ENCODE measurements at regions not wholly inside any gene's neighbourhood (a gene's known extent, or its start where the extent isn't known, plus 50 kb on each side); places are given as distances from the start of the nearest gene placed in this dataset.

GRCh38 chr3:144301863-144302262, 330.2 kb downstream of the DIPK2A start:
- intact Hi-C loops (cut with DNase I; ENCODE audit: low total_unique reads), result no loop called here
- DNase-seq (ENCODE audit: low spot score in 2 of 2), result no peak
- 81 to 90% methylated on average over 1 of the region's 1 CpG for WGBS, 2 donors
- H3K4me3 ChIP-seq (ENCODE audit: low read depth, poor library complexity, severe bottlenecking), result no peak overlapping the region
- TF ChIP-seq CTCF (IDR thresholded peaks at IDR 0.05) (no peak), POLR2A (IDR thresholded peaks at IDR 0.05) (no peak)

- TF ChIP-seq POLR2A (IDR thresholded peaks at IDR 0.05), result no peak
- TF ChIP-seq CTCF (IDR thresholded peaks at IDR 0.05), result no peak
- no peak overlapping the region for H3K4me3 ChIP-seq (ENCODE audit: low read depth, poor library complexity, severe bottlenecking)
- DNase-seq (ENCODE audit: low spot score in 2 of 2), result no peak
- WGBS, 2 donors, result 71 to 72% methylated on average over 3 of the region's 3 CpGs
- intact Hi-C loops (cut with DNase I; ENCODE audit: low total_unique reads), result no loop called here
Observed at GRCh38 chr3:144307951-144308350, 336.3 kb downstream of the DIPK2A start.

GRCh38 chr3:144308396-144308795, 336.8 kb downstream of the DIPK2A start:
- WGBS, 2 donors, result 73 to 82% methylated on average over 3 of the region's 3 CpGs
- TF ChIP-seq POLR2A (IDR thresholded peaks at IDR 0.05), result no peak
- no peak for TF ChIP-seq CTCF (IDR thresholded peaks at IDR 0.05)
- intact Hi-C loops (cut with DNase I; ENCODE audit: low total_unique reads), result no loop called here
- no peak overlapping the region for H3K4me3 ChIP-seq (ENCODE audit: low read depth, poor library complexity, severe bottlenecking)
- DNase-seq (ENCODE audit: low spot score in 2 of 2), result no peak

GRCh38 chr3:144312702-144313101, 341.1 kb downstream of the DIPK2A start:
- intact Hi-C loops (cut with DNase I; ENCODE audit: low total_unique reads), result no loop called here
- no peak for TF ChIP-seq POLR2A (IDR thresholded peaks at IDR 0.05)
- no peak for TF ChIP-seq CTCF (IDR thresholded peaks at IDR 0.05)
- WGBS, 2 donors, result 45 to 48% methylated on average over 3 of the region's 3 CpGs
- no peak overlapping the region for H3K4me3 ChIP-seq (ENCODE audit: low read depth, poor library complexity, severe bottlenecking)
- DNase-seq (ENCODE audit: low spot score in 2 of 2), result no peak

- DNase-seq (ENCODE audit: low spot score in 2 of 2), result no peak
- intact Hi-C loops (cut with DNase I; ENCODE audit: low total_unique reads), result no loop called here
- WGBS, 2 donors, result 60 to 67% methylated on average over 3 of the region's 3 CpGs
- TF ChIP-seq POLR2A (IDR thresholded peaks at IDR 0.05), result no peak
- no peak for TF ChIP-seq CTCF (IDR thresholded peaks at IDR 0.05)
- no peak overlapping the region for H3K4me3 ChIP-seq (ENCODE audit: low read depth, poor library complexity, severe bottlenecking)
Observed at GRCh38 chr3:144314946-144315345, 343.3 kb downstream of the DIPK2A start.

- intact Hi-C loops (cut with DNase I; ENCODE audit: low total_unique reads), result no loop called here
- DNase-seq (ENCODE audit: low spot score in 2 of 2), result no peak
- no peak overlapping the region for H3K4me3 ChIP-seq (ENCODE audit: low read depth, poor library complexity, severe bottlenecking)
- WGBS, 2 donors, result 86 to 92% methylated on average over 2 of the region's 2 CpGs
- no peak for TF ChIP-seq POLR2A (IDR thresholded peaks at IDR 0.05)
- TF ChIP-seq CTCF (IDR thresholded peaks at IDR 0.05), result no peak
Observed at GRCh38 chr3:144317961-144318360, 346.3 kb downstream of the DIPK2A start.

Data from lower leg skin (tissue), 4 donors.